Prostate gland (tissue), 2 donors: ENCODE measurements at regions not wholly inside any gene's neighbourhood (a gene's known extent, or its start where the extent isn't known, plus 50 kb on each side); places are given as distances from the start of the nearest gene placed in this dataset.

Source experiments
- DNase-seq: peaks from one replicate; pipeline ENCODE4 v3.0.0-alpha.2; 2019; ENCODE audit warnings: low spot score
- H3K27ac ChIP-seq, 2 donors: fragments of 200-600 bp; sonication (generic); 2 replicates each; pipeline ENCODE4 v1.5.1; 2017 to 2019
- H3K27me3 ChIP-seq: fragments of 200-600 bp; sonication (generic); replicated peaks from 2 replicates; pipeline ENCODE4 v1.5.1; 2019; ENCODE audit not compliant: insufficient read depth
- H3K36me3 ChIP-seq, 2 donors: fragments of 200-600 bp; sonication (generic); 1 replicate in 1 of 2; 2 replicates in 1 of 2; pipeline versions ENCODE4 v1.5.1 to v1.8.1; 2017 to 2019
- H3K4me1 ChIP-seq: fragments of 200-600 bp; sonication (generic); replicated peaks from 2 replicates; pipeline ENCODE4 v1.5.1; 2019
- H3K4me3 ChIP-seq, 2 donors: fragments of 200-600 bp; sonication (generic); 2 replicates each; pipeline ENCODE4 v1.5.1; 2017 to 2019
- H3K9me3 ChIP-seq: fragments of 200-600 bp; sonication (generic); 2 replicates; pipeline ENCODE4 v1.5.1; 2017
- POLR2A ChIP-seq: fragments of 450-650 bp; IDR thresholded peaks from one replicate; pipeline ENCODE4 v1.6.1; 2016; ENCODE audit warnings: antibody characterized with exemption, mild to moderate bottlenecking
- POLR2AphosphoS5 ChIP-seq: sonication (generic); formaldehyde crosslinking; IDR thresholded peaks from one replicate; pipeline ENCODE4 v1.6.1; 2017; ENCODE audit warnings: antibody characterized with exemption
- WGBS: methylation state at CpG from one replicate; pipeline ENCODE4 v1.1.5; 2018; 5-methylcytosine and 5-hydroxymethylcytosine counted together
- intact Hi-C: fragments of 100-400 bp; cut with DNase I; formaldehyde crosslinking; loops from one replicate; pipeline ENCODE4 v1.14.2; 2022
- TF ChIP-seq, protein P1 (sequence below), 4 experiments: fragments of 200-600 bp in 2 of 4; fragments of 450-650 bp in 2 of 4; sonication (generic) in 2 of 4; IDR thresholded peaks; 1 replicate in 3 of 4; 2 replicates in 1 of 4; pipeline ENCODE4 v1.5.1; 2016 to 2019; ENCODE audit warnings: antibody characterized with exemption in 4 of 4, mild to moderate bottlenecking in 2 of 4, moderate library complexity in 2 of 4

DNA sequence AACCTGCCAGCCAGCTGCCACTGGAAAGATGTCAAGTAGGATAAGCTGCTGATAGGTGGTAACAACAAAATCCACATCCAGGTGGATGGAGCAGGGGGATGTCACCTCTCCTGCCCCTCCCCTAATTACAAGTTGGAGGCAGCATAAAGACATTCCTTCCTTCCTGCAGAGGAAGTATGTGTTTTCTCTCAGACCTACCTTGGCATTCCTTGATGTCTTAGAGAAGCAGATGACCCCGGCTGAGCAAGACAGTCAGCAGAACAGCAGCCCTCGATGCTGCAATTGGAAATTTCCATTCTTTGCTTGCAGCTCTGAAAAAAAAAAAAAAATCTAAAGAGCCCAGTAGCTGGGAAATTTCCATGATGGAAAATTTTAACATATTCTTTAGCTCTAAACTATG lies 137.5 kb upstream of the MKLN1 start:
- TF ChIP-seq, protein P1, sequence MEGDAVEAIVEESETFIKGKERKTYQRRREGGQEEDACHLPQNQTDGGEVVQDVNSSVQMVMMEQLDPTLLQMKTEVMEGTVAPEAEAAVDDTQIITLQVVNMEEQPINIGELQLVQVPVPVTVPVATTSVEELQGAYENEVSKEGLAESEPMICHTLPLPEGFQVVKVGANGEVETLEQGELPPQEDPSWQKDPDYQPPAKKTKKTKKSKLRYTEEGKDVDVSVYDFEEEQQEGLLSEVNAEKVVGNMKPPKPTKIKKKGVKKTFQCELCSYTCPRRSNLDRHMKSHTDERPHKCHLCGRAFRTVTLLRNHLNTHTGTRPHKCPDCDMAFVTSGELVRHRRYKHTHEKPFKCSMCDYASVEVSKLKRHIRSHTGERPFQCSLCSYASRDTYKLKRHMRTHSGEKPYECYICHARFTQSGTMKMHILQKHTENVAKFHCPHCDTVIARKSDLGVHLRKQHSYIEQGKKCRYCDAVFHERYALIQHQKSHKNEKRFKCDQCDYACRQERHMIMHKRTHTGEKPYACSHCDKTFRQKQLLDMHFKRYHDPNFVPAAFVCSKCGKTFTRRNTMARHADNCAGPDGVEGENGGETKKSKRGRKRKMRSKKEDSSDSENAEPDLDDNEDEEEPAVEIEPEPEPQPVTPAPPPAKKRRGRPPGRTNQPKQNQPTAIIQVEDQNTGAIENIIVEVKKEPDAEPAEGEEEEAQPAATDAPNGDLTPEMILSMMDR (IDR thresholded peaks at IDR 0.05) = no peak
- no peak for TF ChIP-seq POLR2A
- TF ChIP-seq POLR2AphosphoS5 = no peak
- intact Hi-C loops = no loop called here
- no peak overlapping the region for H3K4me3 ChIP-seq
- H3K9me3 ChIP-seq = no peaks in the 10 kb centered on the region
- WGBS = 17% methylated on average over 2 of the region's 2 CpGs
- no peak for DNase-seq
- H3K27me3 ChIP-seq = no peaks in the 10 kb centered on the region
- no peaks in the 10 kb centered on the region for H3K36me3 ChIP-seq
- no peaks in the 10 kb centered on the region for H3K4me1 ChIP-seq
- no peak overlapping the region for H3K27ac ChIP-seq

DNA sequence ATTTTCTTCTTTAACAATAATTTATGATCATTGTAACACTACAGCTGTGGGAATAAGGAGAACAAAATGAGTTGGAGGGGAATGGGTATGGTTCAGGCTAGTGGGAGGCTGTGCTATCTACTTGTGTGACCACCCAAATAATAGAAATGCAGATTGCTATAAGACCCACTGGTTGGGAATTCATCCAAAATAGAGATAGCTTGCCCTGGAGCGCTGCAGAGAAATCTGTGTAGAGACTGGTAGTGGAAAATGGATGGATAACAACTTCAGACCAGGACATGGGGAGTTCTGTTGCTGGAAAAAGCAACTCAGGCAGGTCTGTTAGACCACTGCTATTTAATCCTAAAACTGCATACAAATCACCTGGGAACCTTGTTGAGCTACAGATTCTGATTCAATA lies 137.1 kb upstream of the MKLN1 start:
- intact Hi-C loops = no loop called here
- no peaks in the 10 kb centered on the region for H3K27me3 ChIP-seq
- H3K27ac ChIP-seq = no peak overlapping the region
- H3K36me3 ChIP-seq = no peaks in the 10 kb centered on the region
- TF ChIP-seq POLR2A (no peak), POLR2AphosphoS5 (no peak)
- TF ChIP-seq, protein P1 (IDR thresholded peaks at IDR 0.05) = no peak
- no peak for DNase-seq
- no peaks in the 10 kb centered on the region for H3K9me3 ChIP-seq
- no peaks in the 10 kb centered on the region for H3K4me1 ChIP-seq
- 93% methylated on average over 1 of the region's 1 CpG for WGBS
- no peak overlapping the region for H3K4me3 ChIP-seq

DNA sequence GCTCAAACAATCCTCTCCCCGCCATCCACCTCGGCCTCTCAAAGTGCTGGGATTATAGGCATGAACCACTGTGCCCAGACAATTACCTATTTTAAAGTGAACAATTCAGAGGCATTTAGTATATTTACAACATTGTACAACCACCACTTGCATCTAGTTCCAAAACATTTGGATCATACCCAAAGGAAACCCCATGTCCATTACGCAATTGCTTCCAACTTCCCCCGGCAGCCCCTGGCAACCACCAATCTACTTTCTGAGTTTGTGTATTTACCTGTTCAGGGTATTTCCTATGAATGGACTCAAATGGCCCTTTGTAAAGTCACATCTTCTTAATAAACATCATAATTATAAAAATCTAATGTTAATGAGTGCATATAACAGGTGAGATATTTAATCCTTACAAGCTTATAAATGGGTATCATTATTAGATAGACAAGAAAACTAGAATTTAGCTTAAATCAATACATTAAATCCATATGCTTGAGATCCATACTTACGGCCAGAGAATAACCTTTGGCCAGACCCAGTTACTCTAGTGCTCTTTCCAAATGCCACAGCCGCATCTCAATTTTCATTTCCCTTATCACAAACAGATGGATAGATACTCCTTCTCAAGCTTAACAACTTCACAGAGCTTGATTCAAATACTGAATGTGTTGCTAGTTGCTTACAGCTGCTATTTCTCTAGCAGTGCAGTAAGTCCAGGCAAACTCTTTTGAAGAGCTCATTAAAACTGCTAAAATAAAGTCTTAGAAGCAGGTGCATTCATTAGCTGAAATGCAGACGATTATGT lies 133.4 kb upstream of the MKLN1 start:
- Histone ChIP-seq H3K4me1 (no peaks in the 10 kb centered on the region), H3K36me3 (no peaks in the 10 kb centered on the region), H3K27ac (no peak overlapping the region), H3K9me3 (no peaks in the 10 kb centered on the region), H3K27me3 (no peaks in the 10 kb centered on the region), H3K4me3 (no peak overlapping the region)
- intact Hi-C loops = no loop called here
- DNase-seq = no peak
- WGBS = 73% methylated on average over 7 of the region's 7 CpGs
- TF ChIP-seq, protein P1 (IDR thresholded peaks at IDR 0.05) = no peak
- TF ChIP-seq POLR2AphosphoS5 (no peak), POLR2A (no peak)

DNA sequence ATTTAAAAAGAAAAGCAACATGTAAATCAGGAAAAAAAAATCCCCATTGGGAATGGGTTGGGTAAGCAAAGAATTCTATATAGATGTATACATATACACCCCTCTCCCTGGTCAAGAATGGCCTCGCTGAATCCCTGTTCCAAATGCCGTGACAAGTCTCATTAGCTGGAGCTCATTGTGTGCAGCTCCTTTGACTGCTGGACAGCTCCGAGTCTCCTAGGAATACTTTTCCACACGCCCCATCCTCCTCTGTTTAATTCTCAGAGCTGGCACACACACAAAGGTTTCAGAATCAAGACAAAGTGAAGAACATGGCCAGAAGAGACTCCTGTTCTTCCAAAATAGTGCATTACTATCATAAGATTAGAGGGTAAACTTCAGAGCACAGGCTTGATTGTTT lies 130.9 kb upstream of the MKLN1 start:
- intact Hi-C loops = no loop called here
- Histone ChIP-seq H3K36me3 (no peaks in the 10 kb centered on the region), H3K4me3 (no peak overlapping the region), H3K27ac (no peak overlapping the region), H3K9me3 (no peaks in the 10 kb centered on the region), H3K27me3 (no peaks in the 10 kb centered on the region), H3K4me1 (no peaks in the 10 kb centered on the region)
- TF ChIP-seq, protein P1 (IDR thresholded peaks at IDR 0.05) = no peak
- no peak for TF ChIP-seq POLR2AphosphoS5
- no peak for TF ChIP-seq POLR2A
- no peak for DNase-seq
- 16% methylated on average over 4 of the region's 4 CpGs for WGBS
